C4-2B (cell line): ENCODE measurements at regions not wholly inside any gene's neighbourhood (a gene's known extent, or its start where the extent isn't known, plus 50 kb on each side); places are given as distances from the start of the nearest gene placed in this dataset.

Experiments used
- CTCF ChIP-seq: fragments of 450-650 bp; conservative IDR thresholded peaks from 2 replicates; pipeline ENCODE4 v1.5.1; 2017; ENCODE audit warnings: mild to moderate bottlenecking
- ZFX ChIP-seq: fragments of 450-650 bp; IDR thresholded peaks from 2 replicates; pipeline ENCODE4 v1.6.1; 2017

GRCh38 chr13:44174769-44175425 lies 198.7 kb upstream of the SERP2 start:
- TF ChIP-seq CTCF (no peak), ZFX (no peak)
